HG02678 (cell line): ENCODE measurements at regions not wholly inside any gene's neighbourhood (a gene's known extent, or its start where the extent isn't known, plus 50 kb on each side); places are given as distances from the start of the nearest gene placed in this dataset.
"Not testable (repeated sequence)": the region's sequence is repeated elsewhere in the genome, so short reads cannot be mapped to it uniquely, and the experiment has no call there.

Source experiments
- ATAC-seq: cut with Tn5 transposase; IDR thresholded peaks from one replicate; pipeline ENCODE4 v1.9.1; 2021; ENCODE audit warnings: mild to moderate bottlenecking, moderate library complexity; ENCODE audit not compliant: unreplicated experiment

DNA sequence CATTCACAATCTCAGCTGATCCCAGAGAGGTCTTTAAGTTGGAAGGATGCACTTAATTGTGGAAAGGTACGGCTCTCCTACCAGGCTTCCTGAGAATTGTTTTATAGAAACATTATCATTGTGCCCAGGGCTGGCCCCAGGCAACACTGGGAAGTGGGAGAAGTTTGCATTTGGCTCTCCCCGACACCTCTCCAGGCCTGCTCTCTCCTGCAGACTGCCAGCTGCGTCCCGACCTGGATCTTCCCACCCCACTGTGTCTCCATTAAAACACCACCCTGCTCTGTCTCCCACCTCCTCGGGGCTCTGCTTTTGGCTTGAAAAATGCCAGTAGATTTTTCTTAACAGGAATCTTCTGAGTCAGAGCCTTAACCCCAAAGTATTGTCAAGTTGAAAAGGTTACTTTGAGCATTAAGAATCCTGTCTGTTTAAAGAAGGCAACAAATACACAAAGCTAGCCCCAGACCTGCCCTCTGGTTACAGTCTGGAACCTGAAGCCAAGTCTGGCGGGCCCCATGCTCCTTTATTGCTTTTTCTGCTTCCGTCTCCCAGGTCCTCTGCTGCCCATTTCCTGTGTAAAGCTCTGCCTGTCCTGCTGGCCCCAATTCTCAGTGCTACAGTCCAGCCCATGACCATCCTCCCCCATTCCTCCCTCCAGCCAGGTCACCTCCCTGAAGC, 530.2 kb downstream of the SOX6 start:
- ATAC-seq: no peak

DNA sequence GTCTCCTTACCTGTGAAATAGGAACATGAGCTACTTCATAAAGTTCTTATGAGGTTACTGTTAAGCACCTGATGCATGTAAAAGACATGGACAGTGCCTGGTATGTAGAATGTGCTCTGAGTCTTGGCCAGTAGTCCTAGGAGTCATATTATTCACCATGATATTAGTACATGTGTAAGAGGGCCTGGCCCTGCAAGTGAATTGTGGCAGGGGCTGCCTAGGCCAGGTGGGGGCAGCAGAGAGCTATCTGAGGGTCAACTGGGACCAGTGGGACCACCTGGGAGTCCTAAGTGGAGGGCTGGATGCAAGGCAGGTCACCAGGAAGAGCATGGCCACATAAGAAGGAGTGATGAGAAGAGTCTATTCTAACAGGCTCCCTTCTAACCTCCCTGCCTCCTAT, 529.5 kb downstream of the SOX6 start:
- ATAC-seq: peak; percentile 62

DNA sequence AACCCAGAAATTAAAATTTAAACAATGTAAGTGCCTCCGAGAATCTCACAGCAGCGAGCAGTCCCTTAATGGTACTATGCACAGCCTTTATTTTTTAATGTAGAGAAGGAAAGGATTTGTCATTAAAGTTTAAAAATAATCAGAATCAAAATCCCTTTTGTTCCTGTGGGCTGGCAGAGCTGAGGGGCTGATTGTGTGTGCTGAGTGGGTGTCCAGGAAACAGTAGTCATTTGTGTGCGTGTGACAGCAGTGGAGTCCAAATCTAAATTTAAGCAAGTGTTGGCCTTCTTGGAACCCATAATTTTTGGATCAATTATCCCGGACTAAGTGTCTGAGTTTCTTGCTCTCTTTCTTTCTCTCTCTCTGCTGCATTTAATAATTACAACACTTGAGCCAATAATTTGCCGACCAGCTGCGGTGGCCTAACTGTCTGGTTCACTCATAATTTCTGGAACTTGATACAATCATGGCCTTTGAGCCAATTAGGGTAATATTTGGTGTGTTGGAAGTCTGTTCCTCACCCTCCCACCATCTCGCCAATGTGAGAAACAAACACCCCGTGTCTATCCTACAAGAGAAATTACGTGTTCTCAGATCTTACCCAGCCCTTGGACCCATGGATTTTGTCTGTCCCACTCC, 528.0 kb downstream of the SOX6 start:
- ATAC-seq: no peak

DNA sequence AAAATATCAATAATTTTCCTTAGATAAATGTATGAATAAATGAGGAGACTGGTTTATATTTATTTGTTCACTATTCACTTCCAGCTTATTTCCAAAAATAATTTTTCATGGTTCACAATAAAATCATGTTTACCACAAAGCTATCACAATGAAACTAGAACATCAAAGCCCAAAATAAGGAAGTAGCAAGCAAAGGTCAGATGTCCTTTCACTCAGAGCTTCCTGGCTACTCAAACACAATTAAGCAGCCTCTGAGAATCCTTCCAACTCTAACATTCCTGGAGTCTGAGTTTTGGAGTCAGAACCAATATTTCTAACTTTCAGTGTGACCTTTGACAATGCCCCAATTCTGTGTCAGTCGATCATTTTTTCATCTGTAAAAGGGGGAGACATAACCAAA, 527.0 kb downstream of the SOX6 start:
- no peak for ATAC-seq

DNA sequence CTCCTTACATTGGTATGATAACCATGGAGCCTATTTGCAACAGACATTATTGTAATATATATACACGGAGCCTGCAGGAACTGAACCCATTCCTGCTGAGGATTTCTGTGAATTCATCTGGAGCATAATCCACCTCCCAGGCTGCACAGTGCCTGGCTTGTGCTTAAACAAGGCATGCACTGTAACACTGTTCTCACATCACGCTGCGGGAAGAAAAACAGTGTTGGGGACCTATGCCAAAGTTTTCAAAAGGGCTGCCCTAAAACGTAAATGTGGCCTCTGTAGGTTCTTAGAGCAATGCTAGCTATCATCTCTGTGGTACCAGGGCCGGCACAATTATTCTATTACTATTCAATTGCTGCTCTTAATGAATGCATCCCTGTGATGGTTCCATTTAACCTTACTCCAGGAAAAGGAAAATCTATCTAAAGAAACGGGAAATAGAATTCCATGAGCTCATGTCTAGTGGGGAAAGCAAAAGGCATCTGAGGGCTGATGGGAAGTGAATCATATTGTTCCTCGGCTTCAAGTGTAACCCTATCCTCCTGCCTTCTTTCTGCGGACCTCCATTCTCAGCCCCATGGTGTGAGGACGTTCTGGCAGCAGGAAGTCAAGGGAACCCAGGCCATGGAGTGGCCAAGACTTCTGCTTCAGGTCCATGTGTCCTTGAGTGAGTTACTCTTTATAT, 525.5 kb downstream of the SOX6 start:
- ATAC-seq: no peak

DNA sequence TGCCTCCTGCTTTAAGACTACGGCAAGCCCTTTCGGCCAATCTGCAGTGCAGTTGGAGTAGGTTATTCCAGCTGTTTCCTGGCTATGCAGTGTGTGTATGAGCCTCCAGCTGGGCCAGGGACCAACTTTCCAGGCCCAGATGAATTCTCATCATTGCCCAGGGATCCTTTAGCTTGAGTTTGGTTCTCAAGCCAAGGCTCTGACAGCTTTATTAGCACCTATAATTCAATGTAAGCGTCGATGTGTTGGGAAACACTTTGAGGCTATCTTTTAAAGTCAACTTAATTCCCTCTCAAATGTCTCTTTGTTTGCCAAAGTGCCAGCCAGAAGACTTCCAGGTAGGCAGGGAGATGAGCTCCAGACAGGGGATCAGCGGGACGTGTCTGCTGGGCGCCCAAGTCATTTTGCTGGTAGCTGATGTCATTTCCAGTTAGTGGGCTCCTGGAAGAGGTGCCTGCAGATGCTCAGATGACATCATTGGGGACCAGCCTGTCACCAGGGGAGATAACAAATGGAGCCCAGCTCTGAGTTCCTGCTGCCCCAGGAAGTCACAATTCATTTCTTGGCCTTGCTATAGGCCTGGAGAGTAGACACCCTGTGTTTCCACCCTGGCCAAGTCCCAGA, 520.4 kb downstream of the SOX6 start:
- ATAC-seq: no peak

DNA sequence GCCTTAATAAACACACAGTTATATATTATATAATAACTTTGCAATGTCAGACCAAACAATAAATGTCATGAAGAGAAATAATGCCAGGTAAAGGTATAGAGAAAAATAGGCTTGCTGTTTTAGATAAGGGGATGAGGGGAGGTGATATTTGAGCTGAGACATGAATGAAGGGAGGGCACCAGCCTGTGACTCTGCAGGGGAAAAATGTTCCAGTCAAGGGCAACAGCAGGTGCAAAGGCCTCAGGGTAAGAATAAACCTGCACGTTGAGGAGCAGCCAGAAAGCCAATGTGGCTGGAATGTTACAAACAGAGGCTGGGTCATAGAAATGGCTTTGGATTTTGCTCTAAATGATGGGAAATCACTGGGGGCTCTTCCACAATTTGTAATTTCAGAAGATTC, 519.6 kb downstream of the SOX6 start:
- ATAC-seq: no peak

DNA sequence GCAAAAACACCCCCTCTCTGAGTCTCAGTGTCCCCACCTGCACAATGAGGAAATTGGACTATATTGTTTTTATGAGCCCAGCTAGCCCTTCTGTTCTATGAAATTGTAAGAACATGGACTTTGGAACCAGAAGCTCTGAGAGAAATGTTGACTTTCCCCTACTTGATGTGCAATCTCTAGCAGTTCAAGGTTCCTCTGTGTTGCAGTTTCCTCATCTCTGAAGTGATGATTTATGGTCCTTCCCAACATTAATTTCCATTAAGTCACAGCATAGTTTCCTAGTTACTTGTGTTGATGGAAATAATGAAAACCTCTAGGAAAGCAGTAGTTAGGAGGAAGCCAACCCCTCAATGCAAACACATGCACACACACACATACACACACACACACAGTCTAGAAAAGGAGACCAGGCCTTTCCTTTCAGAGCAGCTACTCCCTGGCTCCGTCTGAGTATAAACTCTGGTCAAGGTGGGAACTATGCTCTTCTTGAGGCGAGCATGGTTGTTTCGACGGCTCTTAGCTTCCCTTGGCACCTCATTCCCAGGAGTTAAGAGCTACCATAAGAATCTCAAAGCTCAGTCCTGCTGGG, 518.4 kb downstream of the SOX6 start:
- ATAC-seq: no peak

DNA sequence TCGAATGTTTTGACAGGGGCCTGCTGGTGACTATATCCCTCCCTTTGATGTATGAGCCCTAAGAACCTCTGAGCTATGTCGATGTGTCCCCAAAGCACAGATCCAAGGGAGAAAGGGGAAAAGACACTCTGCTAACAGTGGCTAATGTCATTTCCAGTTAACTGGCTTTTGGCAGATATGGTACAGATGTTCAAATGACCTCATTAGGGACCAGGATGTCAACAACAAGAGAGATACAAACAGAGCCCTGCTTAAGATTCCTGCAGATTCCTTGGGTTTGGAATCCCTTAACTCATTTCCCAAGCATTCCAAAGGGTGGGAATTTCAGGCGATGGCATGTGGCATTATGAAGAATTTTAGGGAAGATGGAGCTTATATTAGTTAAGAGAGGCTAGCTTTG, 517.3 kb downstream of the SOX6 start:
- no peak for ATAC-seq

DNA sequence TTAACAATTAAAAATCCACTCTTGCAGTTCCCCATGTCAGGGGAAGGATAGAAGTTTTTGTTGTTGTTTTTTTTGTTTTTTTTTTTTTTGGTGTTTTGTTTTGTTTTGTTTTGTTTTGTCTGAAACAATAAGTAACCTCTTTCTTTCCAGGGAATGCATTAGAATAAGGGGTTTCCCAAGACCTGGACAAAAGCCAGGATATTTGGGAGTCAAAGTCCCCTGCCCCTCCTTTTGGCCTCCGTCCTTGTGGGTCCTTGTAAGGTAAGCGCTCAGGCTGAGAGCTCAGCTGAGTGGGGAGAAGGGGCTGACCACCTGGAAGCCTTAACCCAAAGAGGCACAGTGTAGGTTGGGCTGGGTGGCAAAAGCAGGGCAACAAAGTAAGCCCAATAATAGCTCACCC, 515.4 kb downstream of the SOX6 start:
- no peak for ATAC-seq

DNA sequence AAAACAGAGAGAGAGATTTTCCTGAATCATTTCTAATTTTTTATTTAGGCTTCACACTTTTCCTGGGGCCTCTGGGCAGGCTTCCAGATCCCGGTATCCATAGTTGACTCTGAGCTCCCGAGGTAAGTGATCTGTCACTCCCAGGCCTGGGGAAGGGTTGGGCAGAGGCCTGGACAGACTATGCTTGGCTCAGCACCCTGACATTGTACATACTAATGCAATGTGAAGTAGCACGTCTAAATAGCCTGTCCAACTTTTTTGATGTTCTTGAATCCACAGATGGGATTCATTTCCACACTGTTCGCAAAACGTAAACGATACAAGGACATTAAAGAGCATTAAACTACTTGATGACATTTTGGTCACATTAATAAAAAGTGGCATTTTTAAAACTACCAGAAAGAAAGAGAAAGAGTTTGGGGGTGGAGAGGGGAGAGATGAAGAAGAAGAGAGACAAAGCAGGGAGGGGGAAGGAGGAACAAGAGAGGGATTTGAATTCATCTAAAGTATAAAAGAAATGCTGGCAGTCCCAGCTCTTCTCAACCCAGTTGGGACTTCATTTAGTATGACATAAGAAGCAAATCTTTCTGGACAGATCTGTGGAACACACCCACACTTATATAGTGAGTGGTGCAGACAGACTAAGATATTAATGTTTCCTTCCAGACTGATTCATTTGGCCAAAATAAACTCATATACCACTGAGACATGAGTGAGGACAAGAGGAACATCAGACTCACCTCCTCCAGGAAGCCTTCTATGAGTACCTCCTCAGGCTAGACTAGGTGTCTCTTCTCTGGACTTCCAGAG, 514.2 kb downstream of the SOX6 start:
- no peak for ATAC-seq

DNA sequence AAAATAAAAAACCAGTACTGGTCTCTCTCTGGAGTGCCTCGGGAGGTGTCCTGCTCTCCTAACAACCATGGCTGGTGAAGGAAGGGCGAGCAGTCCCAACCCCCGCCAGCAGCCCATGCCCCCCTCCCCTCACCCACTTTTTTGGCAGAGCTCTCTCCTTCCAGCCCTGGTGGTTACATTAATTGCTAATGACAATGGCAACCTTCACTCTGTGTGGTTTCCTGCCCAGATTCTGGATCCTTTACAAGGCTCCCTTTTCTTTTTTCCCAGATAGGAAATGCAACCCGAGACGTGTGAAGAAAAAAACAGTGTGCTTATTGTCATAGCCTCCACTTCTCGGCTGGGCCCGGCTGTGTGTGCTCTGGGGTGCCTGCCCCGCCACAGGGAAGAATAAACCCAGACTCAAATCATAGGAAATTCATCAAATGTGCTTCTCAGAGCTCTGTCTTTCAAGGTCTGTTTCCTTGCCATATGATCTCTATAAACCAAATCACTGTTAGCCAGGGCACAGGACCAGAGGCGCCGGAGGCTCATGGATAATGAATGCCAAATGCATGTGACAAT, 513.0 kb downstream of the SOX6 start:
- no peak for ATAC-seq

DNA sequence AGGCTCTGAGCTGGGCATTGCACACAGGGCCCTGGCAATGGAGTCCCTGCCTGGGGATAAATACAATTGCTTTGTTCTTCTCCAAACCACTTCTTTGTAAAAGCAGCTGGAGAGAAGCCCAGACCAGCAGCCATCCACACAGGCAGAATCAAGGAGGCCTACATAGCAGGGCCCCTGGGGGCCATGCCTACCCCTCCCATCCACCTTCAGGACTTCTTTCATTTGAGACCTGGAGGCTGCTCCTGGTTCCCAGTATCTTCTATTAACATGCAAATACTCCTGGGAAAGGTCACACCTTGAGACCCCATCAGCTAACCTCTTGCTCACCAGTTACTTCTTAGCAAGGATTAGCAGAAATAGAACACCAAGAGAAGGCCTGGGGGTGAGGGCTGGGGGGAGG, 511.1 kb downstream of the SOX6 start:
- ATAC-seq: no peak

DNA sequence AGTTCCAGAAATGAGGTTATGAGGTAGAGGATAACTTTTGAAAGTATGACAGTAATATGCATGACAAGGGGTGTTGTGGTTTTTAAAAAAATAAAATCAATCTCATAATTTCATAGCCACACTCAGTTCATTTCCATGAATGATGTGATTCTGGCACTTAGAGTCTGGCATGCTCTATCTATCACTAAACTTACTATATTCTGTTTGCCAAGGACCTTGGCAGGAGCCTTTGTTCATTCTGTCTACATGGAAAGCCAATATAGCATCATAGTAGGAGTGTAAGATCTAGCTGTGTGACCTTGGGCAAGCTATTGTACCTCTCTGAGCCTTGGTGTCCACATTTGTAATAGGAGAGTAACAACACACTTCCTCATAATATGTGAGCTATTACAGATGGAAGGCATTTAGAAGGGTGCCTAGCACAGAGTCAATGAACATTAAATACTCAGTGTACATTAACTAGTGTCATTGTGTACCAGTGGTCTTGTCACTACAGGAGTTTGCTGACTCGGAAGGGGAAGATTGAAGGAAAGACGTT, 507.6 kb downstream of the SOX6 start:
- no peak for ATAC-seq

DNA sequence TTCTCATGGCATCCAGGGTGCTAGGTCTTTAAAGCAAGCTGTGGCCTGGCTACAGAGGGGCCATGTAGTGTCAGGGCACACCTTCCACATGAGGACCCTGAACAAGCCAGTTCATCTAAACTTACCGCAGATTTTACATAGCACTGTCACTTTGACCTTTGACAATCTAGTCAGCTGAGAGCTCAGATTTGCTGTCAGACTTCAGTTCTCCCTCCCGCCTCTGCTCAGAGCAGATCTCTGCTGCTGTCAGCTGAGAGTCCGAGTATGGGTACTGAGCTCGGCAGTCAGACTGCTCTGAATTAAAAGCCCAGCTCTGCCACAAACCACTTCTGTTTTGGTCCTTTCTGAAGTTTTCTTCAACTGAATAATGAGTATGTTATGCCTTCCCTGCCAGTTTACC, 507.1 kb downstream of the SOX6 start:
- ATAC-seq: no peak

DNA sequence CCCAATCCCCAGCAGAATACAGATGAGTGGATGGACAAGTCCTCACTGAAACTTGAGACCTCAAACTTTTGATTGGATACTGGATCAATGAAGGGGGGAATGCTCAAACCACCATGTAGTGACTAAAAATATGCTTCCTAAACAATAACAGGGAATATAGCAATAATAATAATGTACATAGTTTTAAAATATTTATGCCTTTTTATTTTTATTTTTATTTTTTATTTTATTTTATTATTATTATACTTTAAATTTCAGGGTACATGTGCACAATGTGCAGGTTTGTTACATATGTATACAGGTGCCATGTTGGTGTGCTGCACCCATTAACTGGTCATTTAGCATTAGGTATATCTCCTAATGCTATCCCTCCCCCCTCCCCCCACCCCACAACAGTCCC, 506.0 kb downstream of the SOX6 start:
- not testable (repeated sequence) for ATAC-seq

DNA sequence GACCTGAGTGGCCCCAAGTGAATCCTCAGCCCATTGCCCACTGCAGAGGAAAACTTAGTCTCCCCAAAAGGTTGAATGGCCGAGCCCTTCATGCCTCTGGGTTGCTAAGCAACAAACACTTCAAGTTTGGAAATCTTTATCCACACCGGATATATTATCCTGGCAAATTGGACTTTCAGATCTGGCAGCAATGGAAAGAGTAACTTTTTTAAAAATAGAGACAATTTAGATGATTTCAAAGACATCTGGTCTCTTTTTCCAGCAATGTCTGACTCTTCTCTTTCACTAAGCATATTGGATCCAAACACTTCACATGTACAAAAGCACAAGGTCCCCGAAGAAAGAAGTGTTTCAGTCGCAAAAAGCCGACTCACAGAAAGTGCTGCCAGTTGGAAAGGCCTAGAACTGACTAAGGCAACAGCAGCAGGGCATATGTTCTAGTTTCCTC, 505.3 kb downstream of the SOX6 start:
- no peak for ATAC-seq

DNA sequence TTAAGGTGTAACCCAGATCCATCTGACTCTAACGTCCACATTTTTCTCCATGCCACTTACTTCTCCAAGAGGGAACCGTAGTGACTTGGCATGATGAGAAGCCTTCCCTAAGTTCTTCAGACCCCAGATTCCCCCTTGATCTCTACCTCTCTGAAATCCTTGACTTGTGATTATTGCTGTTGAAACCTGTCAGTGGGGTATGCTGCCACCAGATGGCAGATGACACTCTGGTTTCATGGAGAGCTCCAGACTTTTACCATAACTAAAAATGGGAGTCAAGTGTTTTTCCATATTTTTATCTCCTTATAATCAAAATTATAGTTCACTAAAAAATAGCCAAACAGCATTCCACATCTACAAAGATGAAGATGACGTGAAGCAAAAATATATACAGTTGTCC, 504.2 kb downstream of the SOX6 start:
- no peak for ATAC-seq

DNA sequence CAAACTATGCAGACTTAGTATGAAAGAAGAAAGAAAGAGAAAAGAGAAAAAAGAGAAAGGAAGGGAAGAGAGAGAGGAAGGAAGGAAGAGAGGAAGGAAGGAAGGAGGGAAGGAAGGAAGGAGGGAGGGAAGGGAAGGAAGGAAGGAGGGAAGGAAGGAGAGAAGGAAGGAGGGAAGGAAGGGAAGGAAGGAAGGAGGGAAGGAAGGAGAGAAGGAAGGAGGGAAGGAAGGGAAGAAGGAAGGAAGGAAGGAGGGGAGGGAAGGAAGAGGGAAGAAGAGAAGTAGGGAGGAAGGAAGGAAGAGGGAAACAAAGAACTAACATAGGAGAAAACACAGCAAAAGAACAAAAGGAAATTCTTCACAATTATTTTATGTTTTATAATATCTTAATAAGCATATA, 502.1 kb downstream of the SOX6 start:
- no peak for ATAC-seq

DNA sequence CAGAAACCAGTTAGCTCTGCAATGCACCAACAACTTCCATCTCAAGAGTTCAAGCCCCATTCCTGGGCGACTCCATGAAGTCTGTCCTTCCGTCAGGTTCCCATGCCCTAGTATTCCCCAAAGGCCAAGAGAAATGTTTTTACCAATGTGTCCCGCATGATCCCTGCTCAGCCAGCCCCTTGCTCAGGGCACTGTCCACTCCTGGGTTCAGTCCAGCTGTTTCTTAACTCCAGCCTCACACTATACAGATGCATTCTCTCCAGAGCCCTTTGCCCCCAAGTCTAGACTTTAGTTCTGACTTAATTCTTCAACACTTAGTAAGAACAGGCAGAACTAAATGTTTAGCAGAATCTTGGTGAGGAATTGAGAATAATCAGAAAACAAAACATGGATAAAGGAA, 497.5 kb downstream of the SOX6 start:
- no peak for ATAC-seq
